ENCODE measurements at regions not wholly inside any gene's neighbourhood (a gene's known extent, or its start where the extent isn't known, plus 50 kb on each side); places are given as distances from the start of the nearest gene placed in this dataset.
A peak's percentile ranks its signal among the peaks of the same experiment; 100 is the strongest.

DNA sequence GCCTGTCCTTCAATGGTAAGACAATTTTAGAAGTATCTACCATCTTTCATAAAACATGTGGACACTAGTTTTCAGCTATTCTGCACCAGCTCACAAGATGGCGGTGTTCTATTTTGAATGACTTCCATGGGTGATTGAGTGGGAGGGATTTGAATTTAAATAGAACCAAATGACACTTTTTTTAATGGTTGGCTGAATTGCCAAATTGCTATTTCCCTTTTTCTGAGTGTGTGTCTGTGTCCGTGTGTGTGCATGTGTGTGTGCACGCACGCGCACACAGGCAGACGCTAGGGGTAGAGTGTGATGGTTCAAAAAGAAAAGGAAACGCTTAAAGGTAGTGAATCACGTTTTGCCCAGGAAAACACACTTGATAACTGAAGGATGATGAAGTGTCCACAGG lies 362.6 kb downstream of the DAD1 start:
- no peak for ATAC-seq
- H3K36me3 ChIP-seq (ENCODE audit: control insufficient read depth in 1 of 2, insufficient read depth in 2 of 2, low read length in 2 of 2) = no peaks in the 10 kb centered on the region
- intact Hi-C loops (cut with micrococcal nuclease) = loop anchor here (10.0 kb wide), 1 partner anchor 148 kb away; no protein-coding TSS in a partner anchor
- H3K9ac ChIP-seq (ENCODE audit: low read length) = no peak overlapping the region
- no peaks in the 10 kb centered on the region for H3K79me2 ChIP-seq (ENCODE audit: insufficient read depth, low read length)
- no peaks in the 10 kb centered on the region for H3K9me2 ChIP-seq (ENCODE audit: insufficient read depth)
- no TSS peak for BruUV-seq (replicated peaks)
- TF ChIP-seq CTCF (IDR thresholded peaks at IDR 0.05 in 2 of 3, conservative IDR thresholded peaks at IDR 0.05 in 1 of 3; ENCODE audit: borderline replicate concordance in 1 of 3, insufficient read depth in 1 of 3, low read depth in 2 of 3, low read length in 2 of 3) (peak; percentile 4 to 46 (median 10); a peak in 2 of 6 replicates), JUND (IDR thresholded peaks at IDR 0.05) (no peak)
- H3K4me2 ChIP-seq (ENCODE audit: low read length) = no peak overlapping the region
- H2AFZ ChIP-seq (ENCODE audit: low read depth, low read length, poor library complexity, severe bottlenecking) = no peak overlapping the region
- RAD21 ChIA-PET (ENCODE audit: low non-redundant PET in 1 of 2, low total read pairs in 2 of 2, uncharacterized antibody in 2 of 2, unreplicated experiment in 2 of 2) = no interaction called here
- H3K27ac ChIP-seq (ENCODE audit: low read depth, low read length) = no peak overlapping the region
- CTCF ChIA-PET = interaction anchor here (0.6 to 3.0 kb wide), 10 partner anchors 8 to 245 kb away, joined by 3 to 14 read pairs (median 3); no protein-coding TSS in a partner anchor
- no peak for DNase-seq (ENCODE audit: low read depth, low spot score)
- H3K9me3 ChIP-seq (ENCODE audit: control insufficient read depth in 1 of 2, insufficient read depth in 1 of 2, low read depth in 1 of 2, low read length in 2 of 2) = no peaks in the 10 kb centered on the region
- no peak overlapping the region for H3K4me3 ChIP-seq (replicated peaks in 1 of 2; ENCODE audit: low read depth in 1 of 2, low read length in 2 of 2)
- POLR2A ChIA-PET = no interaction called here
- H3K4me1 ChIP-seq (ENCODE audit: control insufficient read depth in 1 of 2, insufficient read depth in 2 of 2, low read length in 2 of 2) = no peaks in the 10 kb centered on the region
- H3K27me3 ChIP-seq (ENCODE audit: insufficient read depth, low read length) = peaks cover 40% of the 10 kb centered on the region
- H4K20me1 ChIP-seq (ENCODE audit: insufficient read depth) = no peaks in the 10 kb centered on the region

GRCh38 chr14:22225516-22226140 lies 363.4 kb downstream of the DAD1 start:
- Histone ChIP-seq H3K9me3 (ENCODE audit: control insufficient read depth in 1 of 2, insufficient read depth in 1 of 2, low read depth in 1 of 2, low read length in 2 of 2) (no peaks in the 10 kb centered on the region), H4K20me1 (ENCODE audit: insufficient read depth) (no peaks in the 10 kb centered on the region), H3K4me1 (ENCODE audit: control insufficient read depth in 1 of 2, insufficient read depth in 2 of 2, low read length in 2 of 2) (no peaks in the 10 kb centered on the region), H3K9me2 (ENCODE audit: insufficient read depth) (no peaks in the 10 kb centered on the region), H3K4me2 (ENCODE audit: low read length) (no peak overlapping the region), H3K27me3 (ENCODE audit: insufficient read depth, low read length) (peaks cover 40% of the 10 kb centered on the region), H3K9ac (ENCODE audit: low read length) (no peak overlapping the region), H3K4me3 (replicated peaks in 1 of 2; ENCODE audit: low read depth in 1 of 2, low read length in 2 of 2) (no peak overlapping the region), H3K79me2 (ENCODE audit: insufficient read depth, low read length) (no peaks in the 10 kb centered on the region), H3K36me3 (ENCODE audit: control insufficient read depth in 1 of 2, insufficient read depth in 2 of 2, low read length in 2 of 2) (no peaks in the 10 kb centered on the region), H2AFZ (ENCODE audit: low read depth, low read length, poor library complexity, severe bottlenecking) (no peak overlapping the region), H3K27ac (ENCODE audit: low read depth, low read length) (no peak overlapping the region)
- intact Hi-C loops (cut with micrococcal nuclease) = loop anchor here (10.0 kb wide), 1 partner anchor 149 kb away; no protein-coding TSS in a partner anchor
- RAD21 ChIA-PET (ENCODE audit: low non-redundant PET in 1 of 2, low total read pairs in 2 of 2, uncharacterized antibody in 2 of 2, unreplicated experiment in 2 of 2) = no interaction called here
- CTCF ChIA-PET = interaction anchor here (0.6 to 3.0 kb wide), 10 partner anchors 9 to 246 kb away, joined by 3 to 14 read pairs (median 3); no protein-coding TSS in a partner anchor
- DNase-seq (ENCODE audit: low read depth, low spot score) = no peak
- no peak for ATAC-seq
- TF ChIP-seq ZFX (IDR thresholded peaks at IDR 0.05) = no peak
- no peak for TF ChIP-seq POLR2A (IDR thresholded peaks at IDR 0.05; ENCODE audit: borderline replicate concordance, extremely low read depth, insufficient read depth, insufficient read length)
- TF ChIP-seq ATF3 (IDR thresholded peaks at IDR 0.05) = no peak
- no peak for TF ChIP-seq ZNF274 (IDR thresholded peaks at IDR 0.05; ENCODE audit: low read depth, low read length)
- TF ChIP-seq EGR1 (IDR thresholded peaks at IDR 0.05; ENCODE audit: low read depth) = no peak
- BruUV-seq (replicated peaks) = no TSS peak
- POLR2A ChIA-PET = no interaction called here
